Endothelial cell (in vitro differentiated cells): ENCODE measurements at regions not wholly inside any gene's neighbourhood (a gene's known extent, or its start where the extent isn't known, plus 50 kb on each side); places are given as distances from the start of the nearest gene placed in this dataset.

Source experiments
- DNase-seq: peaks from one replicate; pipeline ENCODE4 v3.0.0; 2021; ENCODE audit warnings: low spot score
- H3K27ac Mint-ChIP-seq: one replicate; pipeline ENCODE4 v1.8.0; 2021; ENCODE audit warnings: mixed read lengths, inconsistent platforms; ENCODE audit not compliant: unreplicated experiment
- H3K27me3 Mint-ChIP-seq: one replicate; pipeline ENCODE4 v1.8.0; 2021; ENCODE audit warnings: mild to moderate bottlenecking, moderate library complexity, mixed read lengths, inconsistent platforms; ENCODE audit not compliant: unreplicated experiment
- H3K36me3 Mint-ChIP-seq: one replicate; pipeline ENCODE4 v1.8.0; 2021; ENCODE audit warnings: mild to moderate bottlenecking, low read depth, mixed read lengths, inconsistent platforms; ENCODE audit not compliant: unreplicated experiment
- H3K4me1 Mint-ChIP-seq: one replicate; pipeline ENCODE4 v1.8.0; 2021; ENCODE audit warnings: mild to moderate bottlenecking, mixed read lengths, inconsistent platforms; ENCODE audit not compliant: unreplicated experiment
- H3K4me3 Mint-ChIP-seq: one replicate; pipeline ENCODE4 v1.8.0; 2021; ENCODE audit warnings: mild to moderate bottlenecking, mixed read lengths, inconsistent platforms; ENCODE audit not compliant: unreplicated experiment
- H3K9me3 Mint-ChIP-seq: one replicate; pipeline ENCODE4 v1.8.0; 2021; ENCODE audit warnings: mixed read lengths, inconsistent platforms; ENCODE audit not compliant: unreplicated experiment
- TF ChIP-seq, protein P1 (sequence below): fragments of 200-600 bp; sonication (generic); IDR thresholded peaks from one replicate; pipeline ENCODE4 v1.5.0; 2021; ENCODE audit warnings: antibody characterized with exemption; ENCODE audit not compliant: unreplicated experiment

DNA sequence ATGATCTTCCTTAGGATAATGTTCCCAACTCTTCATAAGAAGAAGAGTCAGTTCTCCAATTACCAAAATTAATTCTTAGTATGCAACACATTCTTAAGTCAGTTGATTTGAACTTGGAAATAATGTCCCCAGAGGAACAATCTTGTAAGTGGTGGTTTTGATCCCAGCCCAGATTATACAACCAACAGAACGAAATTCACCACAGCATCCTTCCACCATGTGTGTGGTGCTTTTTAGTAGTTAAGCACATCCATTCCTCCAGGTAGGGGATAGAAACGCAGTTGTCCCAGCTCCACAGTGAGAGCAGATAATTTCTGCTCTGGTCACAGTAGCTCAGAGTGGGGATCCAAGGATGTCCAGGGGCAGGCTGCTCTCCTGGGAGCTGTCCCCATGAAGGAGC is 161.7 kb upstream of the SLC39A10 start:
- DNase-seq = no peak
- H3K27me3 Mint-ChIP-seq = no peaks in the 10 kb centered on the region
- H3K4me3 Mint-ChIP-seq = no peak overlapping the region
- H3K9me3 Mint-ChIP-seq = no peaks in the 10 kb centered on the region
- no peak overlapping the region for H3K27ac Mint-ChIP-seq
- H3K4me1 Mint-ChIP-seq = peaks cover 11% of the 10 kb centered on the region
- H3K36me3 Mint-ChIP-seq = no peaks in the 10 kb centered on the region
- TF ChIP-seq, protein P1, sequence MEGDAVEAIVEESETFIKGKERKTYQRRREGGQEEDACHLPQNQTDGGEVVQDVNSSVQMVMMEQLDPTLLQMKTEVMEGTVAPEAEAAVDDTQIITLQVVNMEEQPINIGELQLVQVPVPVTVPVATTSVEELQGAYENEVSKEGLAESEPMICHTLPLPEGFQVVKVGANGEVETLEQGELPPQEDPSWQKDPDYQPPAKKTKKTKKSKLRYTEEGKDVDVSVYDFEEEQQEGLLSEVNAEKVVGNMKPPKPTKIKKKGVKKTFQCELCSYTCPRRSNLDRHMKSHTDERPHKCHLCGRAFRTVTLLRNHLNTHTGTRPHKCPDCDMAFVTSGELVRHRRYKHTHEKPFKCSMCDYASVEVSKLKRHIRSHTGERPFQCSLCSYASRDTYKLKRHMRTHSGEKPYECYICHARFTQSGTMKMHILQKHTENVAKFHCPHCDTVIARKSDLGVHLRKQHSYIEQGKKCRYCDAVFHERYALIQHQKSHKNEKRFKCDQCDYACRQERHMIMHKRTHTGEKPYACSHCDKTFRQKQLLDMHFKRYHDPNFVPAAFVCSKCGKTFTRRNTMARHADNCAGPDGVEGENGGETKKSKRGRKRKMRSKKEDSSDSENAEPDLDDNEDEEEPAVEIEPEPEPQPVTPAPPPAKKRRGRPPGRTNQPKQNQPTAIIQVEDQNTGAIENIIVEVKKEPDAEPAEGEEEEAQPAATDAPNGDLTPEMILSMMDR = no peak

DNA sequence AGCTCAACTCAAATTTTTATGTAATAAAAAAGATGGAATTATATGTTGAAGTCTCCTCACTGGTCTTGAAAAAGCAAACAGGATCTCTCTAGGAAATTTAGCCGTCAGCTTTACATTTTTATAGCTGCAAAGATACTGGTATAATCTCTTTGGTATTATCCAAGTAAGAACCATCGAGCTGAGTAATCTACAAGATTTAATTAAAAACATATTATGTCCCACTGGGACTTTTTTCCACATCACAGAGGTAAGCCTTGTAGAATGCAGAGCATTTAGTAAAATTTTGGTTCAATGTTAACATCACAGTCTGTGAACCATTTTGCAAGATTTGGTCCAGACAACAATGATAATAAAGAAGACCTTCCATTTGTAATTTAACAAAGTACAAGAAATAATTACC is 162.6 kb upstream of the SLC39A10 start:
- Mint-ChIP-seq H3K4me3 (no peak overlapping the region), H3K27me3 (no peaks in the 10 kb centered on the region), H3K4me1 (peaks cover 12% of the 10 kb centered on the region), H3K27ac (no peak overlapping the region), H3K9me3 (no peaks in the 10 kb centered on the region), H3K36me3 (no peaks in the 10 kb centered on the region)
- TF ChIP-seq, protein P1 = no peak
- no peak for DNase-seq

DNA sequence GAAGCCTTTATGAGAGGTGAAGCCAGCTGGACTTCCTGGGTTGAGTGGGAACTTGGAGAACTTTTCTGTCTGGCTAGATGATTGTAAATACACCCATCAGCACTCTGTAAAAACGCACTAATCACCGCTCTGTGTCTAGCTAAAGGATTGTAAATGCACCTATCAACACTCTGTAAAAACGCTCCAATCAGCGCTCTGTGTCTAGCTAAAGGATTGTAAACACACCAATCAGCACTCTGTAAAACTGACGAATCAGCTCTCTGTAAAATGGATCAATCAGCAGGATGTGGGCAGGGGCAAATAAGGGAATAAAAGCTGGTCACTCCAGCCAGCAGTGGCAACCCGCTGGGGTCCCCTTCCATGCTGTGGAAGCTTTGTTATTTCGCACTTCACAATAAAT is 163.6 kb upstream of the SLC39A10 start:
- no peak overlapping the region for H3K4me3 Mint-ChIP-seq
- TF ChIP-seq, protein P1 = no peak
- DNase-seq = no peak
- H3K4me1 Mint-ChIP-seq = peaks cover 12% of the 10 kb centered on the region
- H3K27ac Mint-ChIP-seq = no peak overlapping the region
- H3K36me3 Mint-ChIP-seq = no peaks in the 10 kb centered on the region
- H3K9me3 Mint-ChIP-seq = no peaks in the 10 kb centered on the region
- H3K27me3 Mint-ChIP-seq = no peaks in the 10 kb centered on the region

DNA sequence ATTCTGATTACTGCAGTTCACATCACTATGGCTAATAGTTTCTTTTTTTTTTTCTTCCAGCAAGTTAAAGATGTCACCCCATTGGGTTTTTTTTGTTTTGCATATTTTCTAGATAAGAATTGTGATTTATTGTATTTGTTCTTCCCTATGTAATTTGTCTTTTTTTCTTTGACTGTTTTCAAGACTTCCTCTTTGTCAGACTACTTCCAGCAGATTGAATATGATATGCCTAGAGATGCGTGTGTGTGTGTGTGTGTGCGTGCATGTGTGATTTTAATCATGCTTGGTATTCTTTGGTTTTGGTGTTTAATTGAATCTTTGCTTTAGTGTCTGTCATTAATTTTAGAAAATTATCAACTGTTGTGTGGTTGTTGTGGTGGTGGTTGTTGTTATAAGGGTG is 166.7 kb upstream of the SLC39A10 start:
- no peaks in the 10 kb centered on the region for H3K9me3 Mint-ChIP-seq
- peaks cover 12% of the 10 kb centered on the region for H3K4me1 Mint-ChIP-seq
- H3K27ac Mint-ChIP-seq = no peak overlapping the region
- no peaks in the 10 kb centered on the region for H3K27me3 Mint-ChIP-seq
- TF ChIP-seq, protein P1 = no peak
- DNase-seq = no peak
- H3K36me3 Mint-ChIP-seq = no peaks in the 10 kb centered on the region
- no peak overlapping the region for H3K4me3 Mint-ChIP-seq

DNA sequence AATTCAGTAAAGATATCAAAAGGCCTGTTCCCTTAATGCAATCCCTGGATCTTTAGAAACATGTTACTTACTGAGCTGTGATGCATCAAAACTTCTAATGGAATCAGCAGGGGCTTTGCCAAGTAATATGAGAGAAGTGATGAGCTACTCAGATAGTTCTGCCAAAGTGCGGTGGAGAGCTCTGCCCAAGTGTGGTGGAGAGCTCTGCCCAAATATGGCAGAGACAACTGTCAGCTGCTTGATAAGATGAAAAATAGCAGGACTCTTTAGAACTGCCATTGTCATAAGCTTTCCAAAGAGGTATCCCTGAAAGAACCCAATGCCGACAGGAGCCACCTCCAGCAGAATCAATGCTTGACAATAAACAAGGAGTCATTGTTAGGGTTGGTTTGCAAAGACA is 167.9 kb upstream of the SLC39A10 start:
- Mint-ChIP-seq H3K27ac (no peak overlapping the region), H3K27me3 (no peaks in the 10 kb centered on the region), H3K9me3 (no peaks in the 10 kb centered on the region), H3K4me3 (no peak overlapping the region), H3K4me1 (peaks cover 12% of the 10 kb centered on the region), H3K36me3 (no peaks in the 10 kb centered on the region)
- no peak for DNase-seq
- TF ChIP-seq, protein P1 = no peak
